AG04450 (cell line): ENCODE measurements at regions not wholly inside any gene's neighbourhood (a gene's known extent, or its start where the extent isn't known, plus 50 kb on each side); places are given as distances from the start of the nearest gene placed in this dataset.
"Not testable (repeated sequence)": the region's sequence is repeated elsewhere in the genome, so short reads cannot be mapped to it uniquely, and the experiment has no call there.

ENCODE experiments used
- CTCF ChIA-PET: fragments of 300-600, 350-600 bp; formaldehyde crosslinking; extraction: SDS; loops from one replicate; lab custom pipeline; 2022; ENCODE audit warnings: antibody characterized with exemption, inconsistent platforms; lab: Charles Lee
- POLR2A ChIA-PET: fragments of 350-600 bp; formaldehyde crosslinking; extraction: SDS; loops from one replicate; lab custom pipeline; 2021; ENCODE audit warnings: antibody characterized with exemption, inconsistent platforms; lab: Yijun Ruan, JAX
- DNase-seq: peaks from one replicate; pipeline ENCODE4 v3.0.0-alpha.2; 2011; ENCODE audit warnings: low read depth, low spot score
- H3K27ac ChIP-seq: one replicate; pipeline ENCODE4 v1.5.1; 2012; ENCODE audit warnings: low read depth, low read length, control low read depth
- H3K27me3 ChIP-seq: one replicate; pipeline ENCODE4 v1.6.0; 2012; ENCODE audit warnings: low read length; ENCODE audit not compliant: control insufficient read depth, insufficient read depth
- H3K4me3 ChIP-seq: 2 replicates; pipeline ENCODE4 v1.5.1; 2011; ENCODE audit warnings: mild to moderate bottlenecking, low read depth, low read length, control low read depth
- H3K9me3 ChIP-seq: 2 replicates; pipeline ENCODE4 v1.5.1; 2012; ENCODE audit warnings: low read length; ENCODE audit not compliant: control insufficient read depth, insufficient read depth
- CTCF ChIP-seq: IDR thresholded peaks from 2 replicates; pipeline ENCODE4 v1.5.1; 2011; ENCODE audit warnings: low read depth, low read length, control low read depth, inconsistent platforms

- H3K27ac ChIP-seq, result no peak overlapping the region
- H3K9me3 ChIP-seq, result peaks cover 45% of the 10 kb centered on the region
- CTCF ChIA-PET, result no interaction called here
- H3K4me3 ChIP-seq, result no peak overlapping the region
- POLR2A ChIA-PET, result no interaction called here
- no peak for TF ChIP-seq CTCF
- no peaks in the 10 kb centered on the region for H3K27me3 ChIP-seq
- no peak for DNase-seq
Measured at GRCh38 chr19:56918682-56919307, 78.3 kb upstream of the PEG3 start.

DNA sequence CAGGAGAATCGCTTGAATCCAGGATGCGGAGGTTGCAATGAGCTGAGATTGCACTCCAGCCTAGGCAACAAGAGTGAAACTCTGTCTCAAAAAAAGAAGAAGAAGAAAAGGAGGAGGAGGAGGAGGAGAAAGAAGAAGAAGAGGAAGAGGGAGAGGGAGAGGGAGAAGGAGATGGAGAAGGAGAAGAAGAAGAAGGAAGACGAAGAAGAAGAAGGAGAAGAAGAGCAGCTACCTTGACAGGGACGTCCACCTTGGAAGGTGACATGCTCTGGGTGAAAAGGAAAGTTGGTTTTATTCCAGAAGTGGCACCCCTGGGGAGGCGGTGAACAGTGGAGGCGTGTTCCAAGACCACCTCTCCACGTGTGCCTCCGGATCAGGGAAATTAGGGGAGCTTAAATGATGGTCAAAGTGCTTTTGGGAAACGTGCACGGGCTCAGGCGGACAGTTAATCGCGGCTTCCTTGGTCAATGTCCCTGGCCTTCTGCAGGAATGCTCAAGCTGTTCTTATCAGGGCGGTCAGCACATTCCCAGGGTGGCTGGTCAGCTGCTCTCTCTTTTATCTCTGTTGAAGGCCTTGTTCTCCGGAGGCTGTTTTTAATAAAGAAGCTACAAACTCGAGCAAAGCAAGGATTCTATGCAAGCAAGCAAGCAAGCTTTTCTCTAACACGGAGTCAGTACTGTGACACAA lies 78.9 kb upstream of the PEG3 start:
- no peak overlapping the region for H3K27ac ChIP-seq
- POLR2A ChIA-PET, result no interaction called here
- no peaks in the 10 kb centered on the region for H3K27me3 ChIP-seq
- no peak for DNase-seq
- no peak overlapping the region for H3K4me3 ChIP-seq
- no peak for TF ChIP-seq CTCF
- CTCF ChIA-PET, result no interaction called here
- H3K9me3 ChIP-seq, result peaks cover 43% of the 10 kb centered on the region

GRCh38 chr19:56926094-56926493 lies 85.6 kb upstream of the PEG3 start:
- POLR2A ChIA-PET, H3K27ac ChIP-seq, DNase-seq, H3K4me3 ChIP-seq, H3K27me3 ChIP-seq, CTCF ChIA-PET: not testable (repeated sequence)
- H3K9me3 ChIP-seq, result peaks cover 40% of the 10 kb centered on the region

GRCh38 chr19:56927294-56927693 lies 86.8 kb upstream of the PEG3 start:
- DNase-seq, result no peak
- H3K4me3 ChIP-seq, result no peak overlapping the region
- H3K27me3 ChIP-seq, result no peaks in the 10 kb centered on the region
- H3K27ac ChIP-seq, result no peak overlapping the region
- ChIA-PET POLR2A (no interaction called here), CTCF (no interaction called here)
- peaks cover 39% of the 10 kb centered on the region for H3K9me3 ChIP-seq
- no peak for TF ChIP-seq CTCF

DNA sequence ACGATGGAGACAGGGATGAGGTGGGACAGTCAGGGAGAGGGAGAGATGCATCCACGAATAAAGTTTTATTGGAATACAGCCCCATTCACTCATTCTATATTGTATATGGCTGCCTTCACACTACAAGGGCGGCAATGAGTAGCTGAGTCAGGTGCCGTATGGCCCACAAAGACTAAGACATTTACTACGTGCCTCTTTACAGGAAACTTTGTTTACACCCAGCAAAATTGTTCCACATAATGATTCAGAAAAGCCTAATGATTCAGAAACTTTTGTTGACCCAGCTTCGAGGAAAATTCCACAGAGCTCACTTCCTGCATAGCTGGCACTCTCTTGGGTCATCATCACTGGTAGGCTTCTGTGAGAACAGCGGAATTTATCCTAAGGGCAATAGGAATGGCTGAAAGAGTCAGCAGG lies 87.3 kb upstream of the PEG3 start:
- ChIA-PET CTCF (no interaction called here), POLR2A (no interaction called here)
- Histone ChIP-seq H3K27ac (no peak overlapping the region), H3K4me3 (no peak overlapping the region), H3K9me3 (peaks cover 41% of the 10 kb centered on the region), H3K27me3 (no peaks in the 10 kb centered on the region)
- DNase-seq, result no peak
- TF ChIP-seq CTCF, result no peak
